GM12873 (cell line): ENCODE measurements at regions not wholly inside any gene's neighbourhood (a gene's known extent, or its start where the extent isn't known, plus 50 kb on each side); places are given as distances from the start of the nearest gene placed in this dataset.

ENCODE experiments used
- TF ChIP-seq, protein P1 (sequence below): IDR thresholded peaks from 2 replicates; pipeline ENCODE4 v1.5.1; 2012; ENCODE audit warnings: low read depth, mild to moderate bottlenecking, moderate library complexity, low read length, control low read depth; ENCODE audit not compliant: insufficient read depth; ENCODE audit errors: missing control alignments

GRCh38 chr2:122590524-122590923 is 835.1 kb downstream of the TSN start:
- TF ChIP-seq, protein P1, sequence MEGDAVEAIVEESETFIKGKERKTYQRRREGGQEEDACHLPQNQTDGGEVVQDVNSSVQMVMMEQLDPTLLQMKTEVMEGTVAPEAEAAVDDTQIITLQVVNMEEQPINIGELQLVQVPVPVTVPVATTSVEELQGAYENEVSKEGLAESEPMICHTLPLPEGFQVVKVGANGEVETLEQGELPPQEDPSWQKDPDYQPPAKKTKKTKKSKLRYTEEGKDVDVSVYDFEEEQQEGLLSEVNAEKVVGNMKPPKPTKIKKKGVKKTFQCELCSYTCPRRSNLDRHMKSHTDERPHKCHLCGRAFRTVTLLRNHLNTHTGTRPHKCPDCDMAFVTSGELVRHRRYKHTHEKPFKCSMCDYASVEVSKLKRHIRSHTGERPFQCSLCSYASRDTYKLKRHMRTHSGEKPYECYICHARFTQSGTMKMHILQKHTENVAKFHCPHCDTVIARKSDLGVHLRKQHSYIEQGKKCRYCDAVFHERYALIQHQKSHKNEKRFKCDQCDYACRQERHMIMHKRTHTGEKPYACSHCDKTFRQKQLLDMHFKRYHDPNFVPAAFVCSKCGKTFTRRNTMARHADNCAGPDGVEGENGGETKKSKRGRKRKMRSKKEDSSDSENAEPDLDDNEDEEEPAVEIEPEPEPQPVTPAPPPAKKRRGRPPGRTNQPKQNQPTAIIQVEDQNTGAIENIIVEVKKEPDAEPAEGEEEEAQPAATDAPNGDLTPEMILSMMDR = no peak

GRCh38 chr2:122595065-122595464 is 839.6 kb downstream of the TSN start:
- TF ChIP-seq, protein P1 = no peak

GRCh38 chr2:122596598-122596997 is 841.1 kb downstream of the TSN start:
- TF ChIP-seq, protein P1 = no peak

- TF ChIP-seq, protein P1 = no peak
These were observed 843.3 kb downstream of the TSN start for GRCh38 chr2:122598784-122599183.

DNA sequence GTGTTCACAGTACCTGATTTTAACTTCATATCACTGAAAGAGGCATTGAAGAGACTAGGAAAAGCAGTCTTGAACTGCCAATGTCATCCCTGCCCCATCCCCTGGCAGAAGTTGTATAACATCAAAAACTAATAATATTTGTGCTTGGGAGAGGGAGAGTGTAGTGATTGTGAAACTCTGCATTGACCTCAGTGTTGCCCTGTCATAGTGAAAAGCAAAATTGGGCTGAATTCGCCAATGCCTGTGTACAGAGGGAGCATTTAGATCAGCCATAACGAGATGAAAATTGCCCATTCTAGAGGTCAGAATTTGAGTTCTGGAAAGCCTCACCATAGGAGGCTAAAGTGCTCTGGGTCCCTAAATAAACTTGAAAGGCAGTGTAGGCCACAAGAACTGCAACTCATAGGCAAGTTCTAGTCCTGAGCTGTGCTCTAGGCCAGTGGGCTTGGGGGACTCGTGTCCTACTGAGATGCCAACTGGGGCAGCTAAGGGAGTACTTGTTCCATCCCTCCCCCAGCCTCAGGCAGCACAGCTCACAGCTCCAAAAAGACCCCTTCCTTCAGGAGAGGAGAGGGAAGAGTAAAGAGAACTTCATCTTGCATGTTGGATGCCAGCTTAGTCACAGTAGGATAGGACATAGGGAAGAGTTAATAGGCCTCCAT is 855.6 kb downstream of the TSN start:
- TF ChIP-seq, protein P1 = no peak

GRCh38 chr2:122622934-122623333 is 867.5 kb downstream of the TSN start:
- TF ChIP-seq, protein P1 = no peak

- TF ChIP-seq, protein P1 = no peak
These were observed 871.9 kb downstream of the TSN start for GRCh38 chr2:122627388-122627787.
